K562 (cell line): ENCODE measurements at regions not wholly inside any gene's neighbourhood (a gene's known extent, or its start where the extent isn't known, plus 50 kb on each side); places are given as distances from the start of the nearest gene placed in this dataset.

Experiments
- ATAC-seq: fragments of 200-7000 bp; cut with Tn5 transposase; 3 replicates; pipeline ENCODE4 v1.9.1; 2020; ENCODE audit warnings: moderate library complexity
- BruUV-seq: library from RNA; stranded (reverse); fragments of 400-500 nt; replicated peaks from 2 replicates; lab custom pipeline; 2021; lab: Mats Ljungman, UMichigan
- CTCF ChIA-PET: fragments of 300-600 bp; formaldehyde crosslinking; extraction: SDS; loops from one replicate; lab custom pipeline; 2021; ENCODE audit warnings: low intra/inter-chr PET ratio; lab: Yijun Ruan, JAX
- POLR2A ChIA-PET: fragments of 300-600, 350-650 bp; sonication (Branson Sonifier 250); formaldehyde crosslinking; extraction: SDS; loops from one replicate; lab custom pipeline; 2021; ENCODE audit warnings: antibody characterized with exemption, inconsistent platforms; lab: Yijun Ruan, JAX
- DNase-seq, 4 experiments: peaks; one replicate each; pipeline versions ENCODE4 v3.0.0 to v3.0.0-alpha.2; 2011 to 2018; ENCODE audit warnings: low spot score in 3 of 4, mixed read lengths in 3 of 4; ENCODE audit errors: extremely low read depth in 1 of 4
- FAIRE-seq: peaks from 2 replicates; lab custom pipeline; 2011; peaks lifted over from hg19 to GRCh38; lab: Jason Lieb, UNC
- H2AFZ ChIP-seq: 2 replicates; pipeline ENCODE4 v1.6.0; 2011; ENCODE audit warnings: low read depth, low read length, control low read depth, inconsistent platforms
- H3K27ac ChIP-seq: fragments of 200-600 bp; 3 replicates; pipeline ENCODE4 v1.8.0; 2011; ENCODE audit warnings: low read depth, mild to moderate bottlenecking, control low read depth, inconsistent platforms, low read length, moderate library complexity, mixed read lengths; ENCODE audit errors: extremely low read depth
- H3K27me3 ChIP-seq, 2 experiments: fragments of 300-600 bp in 1 of 2; 2 replicates in 1 of 2; 3 replicates in 1 of 2; pipeline versions ENCODE4 v1.6.0 to v1.8.0; 2011; ENCODE audit warnings: inconsistent platforms in 2 of 2, low read length in 2 of 2, mild to moderate bottlenecking in 1 of 2, mixed read lengths in 1 of 2, moderate library complexity in 1 of 2; ENCODE audit not compliant: control insufficient read depth in 2 of 2, insufficient read depth in 2 of 2
- H3K36me3 ChIP-seq: fragments of 300-600 bp; 3 replicates; pipeline ENCODE4 v1.8.0; 2011; ENCODE audit warnings: mild to moderate bottlenecking, low read length, inconsistent platforms; ENCODE audit not compliant: control insufficient read depth, insufficient read depth
- H3K4me1 ChIP-seq, 2 experiments: fragments of 200-600 bp in 1 of 2; replicated peaks in 1 of 2; 2 replicates in 1 of 2; 3 replicates in 1 of 2; pipeline versions ENCODE4 v1.5.1 to v1.8.0; 2011; ENCODE audit warnings: inconsistent platforms in 2 of 2, low read length in 2 of 2, mild to moderate bottlenecking in 1 of 2, mixed read lengths in 1 of 2, moderate library complexity in 1 of 2; ENCODE audit not compliant: control insufficient read depth in 2 of 2, insufficient read depth in 2 of 2
- H3K4me2 ChIP-seq: 2 replicates; pipeline ENCODE4 v1.6.1; 2011; ENCODE audit warnings: low read length, control low read depth, inconsistent platforms, mixed read lengths; ENCODE audit not compliant: insufficient read depth
- H3K4me3 ChIP-seq: fragments of 200-600 bp; sonication (generic), shearing (Covaris generic); 2 replicates; pipeline ENCODE4 v1.5.1; 2016; ENCODE audit warnings: control low read depth, inconsistent platforms
- H3K79me2 ChIP-seq: fragments of 200-600 bp; 3 replicates; pipeline ENCODE4 v1.8.0; 2011; ENCODE audit warnings: low read length, inconsistent platforms; ENCODE audit not compliant: control insufficient read depth, insufficient read depth
- H3K9ac ChIP-seq, 2 experiments: 2 replicates each; pipeline versions ENCODE4 v1.6.0 to v1.6.1; 2011; ENCODE audit warnings: low read depth in 2 of 2, low read length in 2 of 2, control low read depth in 1 of 2, inconsistent platforms in 1 of 2, mild to moderate bottlenecking in 1 of 2, mixed read lengths in 1 of 2; ENCODE audit not compliant: insufficient read depth in 1 of 2
- H3K9me1 ChIP-seq: one replicate; pipeline ENCODE4 v1.6.0; 2011; ENCODE audit warnings: inconsistent platforms, mild to moderate bottlenecking, low read length, moderate library complexity; ENCODE audit not compliant: control insufficient read depth, insufficient read depth
- H3K9me3 ChIP-seq: replicated peaks from 2 replicates; pipeline ENCODE4 v1.5.1; 2011; ENCODE audit warnings: low read depth, low read length, inconsistent platforms; ENCODE audit not compliant: control insufficient read depth, insufficient read depth
- H4K20me1 ChIP-seq: replicated peaks from 2 replicates; pipeline ENCODE4 v1.6.1; 2011; ENCODE audit warnings: low read length, inconsistent platforms, mixed read lengths; ENCODE audit not compliant: control insufficient read depth, insufficient read depth
- BCOR ChIP-seq: fragments of 450-650 bp; IDR thresholded peaks from 2 replicates; pipeline ENCODE4 v1.6.1; 2016
- CBX1 ChIP-seq: sonication (generic); IDR thresholded peaks from 2 replicates; pipeline ENCODE4 v1.6.1; 2016; ENCODE audit warnings: antibody characterized with exemption, low read depth, mild to moderate bottlenecking
- CBX3 ChIP-seq, 2 experiments: IDR thresholded peaks; 1 replicate in 1 of 2; 2 replicates in 1 of 2; pipeline ENCODE4 v1.6.1; 2012; ENCODE audit warnings: inconsistent platforms in 2 of 2, low read length in 2 of 2, borderline replicate concordance in 1 of 2, control low read depth in 1 of 2
- CEBPB ChIP-seq: fragments of 450-650 bp; IDR thresholded peaks from 2 replicates; pipeline ENCODE4 v1.6.1; 2016; ENCODE audit warnings: missing genetic modification characterization, missing compliant biosample characterization
- DPF2 ChIP-seq: fragments of 450-650 bp; IDR thresholded peaks from 2 replicates; pipeline ENCODE4 v1.6.1; 2016
- GTF2A2 ChIP-seq: IDR thresholded peaks from 2 replicates; pipeline ENCODE4 v1.6.1; 2016; ENCODE audit warnings: mild to moderate bottlenecking, missing genetic modification characterization, missing compliant biosample characterization
- HDAC3 ChIP-seq: fragments of 450-650 bp; IDR thresholded peaks from 2 replicates; pipeline ENCODE4 v1.6.1; 2018; ENCODE audit warnings: borderline replicate concordance, mild to moderate bottlenecking, moderate library complexity; ENCODE audit not compliant: partially characterized antibody
- HLTF ChIP-seq: fragments of 450-650 bp; IDR thresholded peaks from 2 replicates; pipeline ENCODE4 v1.6.1; 2016
- RBM25 ChIP-seq: fragments of 200-400 bp; formaldehyde crosslinking; IDR thresholded peaks from 2 replicates; pipeline ENCODE4 v1.6.1; 2018; ENCODE audit warnings: low read length, low read depth, moderate library complexity; ENCODE audit not compliant: severe bottlenecking
- RBM34 ChIP-seq: fragments of 200-400 bp; formaldehyde crosslinking; IDR thresholded peaks from 2 replicates; pipeline ENCODE4 v1.6.1; 2018; ENCODE audit warnings: low read length, borderline replicate concordance; ENCODE audit not compliant: insufficient read depth
- SAFB ChIP-seq: fragments of 200-400 bp; formaldehyde crosslinking; IDR thresholded peaks from 2 replicates; pipeline ENCODE4 v1.6.1; 2017; ENCODE audit warnings: low read depth, low read length, borderline replicate concordance
- SPI1 ChIP-seq: IDR thresholded peaks from 2 replicates; pipeline ENCODE4 v1.6.1; 2011; ENCODE audit warnings: low read depth, low read length, control low read depth, borderline replicate concordance
- ZNF24 ChIP-seq: fragments of 450-650 bp; IDR thresholded peaks from 2 replicates; pipeline ENCODE4 v1.6.1; 2016
- ZNF324 ChIP-seq: fragments of 250-450 bp; sonication (Bioruptor Pico); IDR thresholded peaks from 2 replicates; pipeline ENCODE4 v1.4.0; 2020; ENCODE audit warnings: mild to moderate bottlenecking
- ZNF384 ChIP-seq: IDR thresholded peaks from 2 replicates; pipeline ENCODE4 v1.6.1; 2012; ENCODE audit warnings: low read depth, low read length, improper control_type of control experiment
- ZNF431 ChIP-seq: sonication (generic); formaldehyde crosslinking; IDR thresholded peaks from 2 replicates; pipeline ENCODE4 v1.8.0; 2022; ENCODE audit warnings: mild to moderate bottlenecking, missing genetic modification reagents
- WGBS: fragments of 100-300 bp; shearing (Covaris generic); methylation state at CpG from one replicate; pipeline ENCODE4 v1.1.6; 2016; ENCODE audit warnings: low coverage, mixed read lengths; ENCODE audit not compliant: insufficient coverage; ENCODE audit errors: missing lambda C conversion rate; 5-methylcytosine and 5-hydroxymethylcytosine counted together
- in situ Hi-C: fragments of 300-500 bp; cut with MboI; formaldehyde crosslinking; loops from 4 replicates; pipeline ENCODE4 v1.15.0; 2018; ENCODE audit warnings: inconsistent platforms, mixed read lengths
- intact Hi-C: fragments of 100-400 bp; cut with micrococcal nuclease; formaldehyde crosslinking; loops from 2 replicates; pipeline ENCODE4 v1.14.2; 2022
- TF ChIP-seq, protein P1 (sequence below): fragments of 450-650 bp; IDR thresholded peaks from 2 replicates; pipeline ENCODE4 v1.7.0; 2016; ENCODE audit warnings: borderline replicate concordance

DNA sequence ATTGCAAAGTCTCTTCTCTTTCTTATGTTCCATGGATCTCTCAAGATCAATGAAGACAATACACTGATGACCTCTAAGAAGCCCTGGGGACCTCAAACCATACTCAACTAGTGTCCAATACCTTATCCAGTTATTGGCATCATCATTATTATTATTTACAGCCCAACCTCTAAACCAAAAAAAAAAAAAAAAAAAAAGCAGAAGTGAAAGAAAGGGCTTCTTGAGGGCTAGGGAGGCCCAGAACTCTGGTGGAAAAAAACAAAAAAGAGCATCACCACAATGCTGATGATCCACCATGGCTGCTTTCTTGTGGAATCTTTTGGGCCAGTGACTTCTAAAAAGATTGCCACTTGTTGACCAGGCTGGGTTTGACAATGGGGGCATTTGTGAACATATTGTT, 324.9 kb downstream of the LPIN1 start:
- ChIA-PET POLR2A (interaction anchor here (1.8 kb wide), 1 partner anchor 10 kb away, joined by 5 read pairs; no protein-coding TSS in a partner anchor), CTCF (no interaction called here)
- BruUV-seq = no TSS peak
- H3K9me1 ChIP-seq = no peaks in the 10 kb centered on the region
- in situ Hi-C loops = no loop called here
- no peaks in the 10 kb centered on the region for H3K27me3 ChIP-seq
- no peak for FAIRE-seq
- H3K9ac ChIP-seq = no peak overlapping the region
- no peaks in the 10 kb centered on the region for H3K36me3 ChIP-seq
- intact Hi-C loops = no loop called here
- DNase-seq = no peak
- H3K4me3 ChIP-seq = no peak overlapping the region
- ATAC-seq = no peak
- H3K79me2 ChIP-seq = no peaks in the 10 kb centered on the region
- H2AFZ ChIP-seq = no peak overlapping the region
- no peaks in the 10 kb centered on the region for H3K9me3 ChIP-seq
- H3K4me2 ChIP-seq = no peak overlapping the region
- no peak overlapping the region for H3K27ac ChIP-seq
- H3K4me1 ChIP-seq = peaks cover 3 to 23% of the 10 kb centered on the region in 2 experiments; a peak in 4 of 5 replicates
- TF ChIP-seq ZNF384 (peak; percentile 34; the same call in 1 of the 2 replicates), SPI1 (peak; percentile 83)
- TF ChIP-seq, protein P1, sequence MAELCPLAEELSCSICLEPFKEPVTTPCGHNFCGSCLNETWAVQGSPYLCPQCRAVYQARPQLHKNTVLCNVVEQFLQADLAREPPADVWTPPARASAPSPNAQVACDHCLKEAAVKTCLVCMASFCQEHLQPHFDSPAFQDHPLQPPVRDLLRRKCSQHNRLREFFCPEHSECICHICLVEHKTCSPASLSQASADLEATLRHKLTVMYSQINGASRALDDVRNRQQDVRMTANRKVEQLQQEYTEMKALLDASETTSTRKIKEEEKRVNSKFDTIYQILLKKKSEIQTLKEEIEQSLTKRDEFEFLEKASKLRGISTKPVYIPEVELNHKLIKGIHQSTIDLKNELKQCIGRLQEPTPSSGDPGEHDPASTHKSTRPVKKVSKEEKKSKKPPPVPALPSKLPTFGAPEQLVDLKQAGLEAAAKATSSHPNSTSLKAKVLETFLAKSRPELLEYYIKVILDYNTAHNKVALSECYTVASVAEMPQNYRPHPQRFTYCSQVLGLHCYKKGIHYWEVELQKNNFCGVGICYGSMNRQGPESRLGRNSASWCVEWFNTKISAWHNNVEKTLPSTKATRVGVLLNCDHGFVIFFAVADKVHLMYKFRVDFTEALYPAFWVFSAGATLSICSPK = no peak
- H4K20me1 ChIP-seq = no peaks in the 10 kb centered on the region

DNA sequence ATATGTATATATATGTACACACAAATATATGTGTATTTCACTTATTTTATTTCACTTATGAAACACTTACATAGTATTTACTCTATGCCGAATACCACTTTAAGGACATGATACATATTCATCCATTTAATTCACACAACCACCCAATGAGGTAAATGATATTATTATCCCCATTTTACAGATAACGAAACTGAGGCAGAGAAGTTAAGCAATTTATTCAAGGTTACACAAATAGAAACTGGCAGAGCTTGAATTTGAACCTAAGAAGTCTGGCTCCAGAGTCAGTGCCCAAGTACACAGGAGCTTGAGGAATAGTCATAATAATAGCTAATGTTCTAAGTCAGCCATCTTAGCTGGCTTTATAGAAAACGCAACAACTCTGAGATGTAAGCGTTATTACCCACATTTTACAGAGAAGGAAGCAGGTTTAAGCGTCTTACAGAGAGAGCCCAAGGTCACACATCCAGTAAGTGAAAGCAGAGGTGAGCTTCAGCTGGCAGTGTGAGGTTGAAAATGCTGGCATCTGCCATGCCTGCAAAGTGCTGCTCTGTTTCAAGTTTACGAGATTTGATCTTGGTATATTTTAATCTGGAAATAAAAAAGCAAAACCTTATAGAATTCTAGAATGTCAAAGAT, 326.9 kb downstream of the LPIN1 start:
- Histone ChIP-seq H3K36me3 (no peaks in the 10 kb centered on the region), H3K9me1 (no peaks in the 10 kb centered on the region), H3K9ac (no peak overlapping the region), H3K27me3 (no peaks in the 10 kb centered on the region), H3K4me3 (no peak overlapping the region), H3K9me3 (no peaks in the 10 kb centered on the region), H3K4me2 (no peak overlapping the region), H3K27ac (peak overlapping the region; percentile 67; the same call in 1 of the 3 replicates), H2AFZ (no peak overlapping the region), H4K20me1 (no peaks in the 10 kb centered on the region), H3K79me2 (no peaks in the 10 kb centered on the region), H3K4me1 (peaks cover 3 to 29% of the 10 kb centered on the region in 2 experiments; a peak in 4 of 5 replicates)
- WGBS = 72% methylated on average over 6 of the region's 6 CpGs
- in situ Hi-C loops = no loop called here
- BruUV-seq = no TSS peak
- intact Hi-C loops = no loop called here
- ChIA-PET POLR2A (interaction anchor here (1.0 to 1.8 kb wide), 2 partner anchors 12 to 16 kb away, joined by 3 to 5 read pairs; no protein-coding TSS in a partner anchor), CTCF (no interaction called here)
- ATAC-seq (no peak), DNase-seq (no peak), FAIRE-seq (no peak)
- TF ChIP-seq HDAC3 = no peak
- no peak for TF ChIP-seq SAFB
- no peak for TF ChIP-seq ZNF324 (CRISPR knock-in tag)
- 0 out of 2 replicates have a peak, but pooled peaks have one; percentile 22 for TF ChIP-seq GTF2A2 (tag)
- 0 out of 3 replicates have a peak, but pooled peaks of 1 of the 2 experiments have one; percentile 44 for TF ChIP-seq CBX3 (IDR thresholded peaks at IDR 0.05; ENCODE audit: borderline replicate concordance in 1 of 2, low read length in 2 of 2)
- TF ChIP-seq HLTF = no peak
- TF ChIP-seq RBM34 = no peak
- 0 out of 2 replicates have a peak, but pooled peaks have one; percentile 40 for TF ChIP-seq CBX1
- TF ChIP-seq DPF2 = no peak
- TF ChIP-seq ZNF431 = no peak
- TF ChIP-seq RBM25 = peak; percentile 88
- TF ChIP-seq BCOR = peak; percentile 92
- peak; percentile 20; the same call in 1 of the 2 replicates for TF ChIP-seq CEBPB (tag)
- TF ChIP-seq ZNF24 = 0 out of 2 replicates have a peak, but pooled peaks have one; percentile 31
